H1 (cell line): ENCODE measurements at regions not wholly inside any gene's neighbourhood (a gene's known extent, or its start where the extent isn't known, plus 50 kb on each side); places are given as distances from the start of the nearest gene placed in this dataset.

Experiments
- CHD7 ChIP-seq: fragments of 300-600 bp; sonication (generic); IDR thresholded peaks from 2 replicates; pipeline ENCODE4 v1.7.1; 2012; ENCODE audit warnings: low read length, moderate library complexity, mild to moderate bottlenecking, inconsistent platforms; ENCODE audit not compliant: insufficient replicate concordance
- EGR1 ChIP-seq: IDR thresholded peaks from 2 replicates; pipeline ENCODE4 v1.6.1; 2011; ENCODE audit warnings: low read depth, low read length, borderline replicate concordance
- HDAC2 ChIP-seq, 2 experiments: fragments of 300-600 bp in 1 of 2; sonication (generic) in 1 of 2; IDR thresholded peaks; 2 replicates each; pipeline ENCODE4 v1.6.1; 2011 to 2012; ENCODE audit warnings: low read depth in 2 of 2, low read length in 2 of 2, mild to moderate bottlenecking in 2 of 2, moderate library complexity in 2 of 2, borderline replicate concordance in 1 of 2, inconsistent platforms in 1 of 2
- POLR2A ChIP-seq, 2 experiments: IDR thresholded peaks; 1 replicate in 1 of 2; 2 replicates in 1 of 2; pipeline ENCODE4 v1.6.1; 2011; ENCODE audit warnings: low read depth in 2 of 2, low read length in 2 of 2, mild to moderate bottlenecking in 2 of 2; ENCODE audit errors: control extremely low read depth in 1 of 2
- RBBP5 ChIP-seq: IDR thresholded peaks from 2 replicates; pipeline ENCODE4 v1.7.1; 2012; ENCODE audit warnings: low read depth, mild to moderate bottlenecking, inconsistent platforms, low read length, moderate library complexity, borderline replicate concordance
- RXRA ChIP-seq: IDR thresholded peaks from 2 replicates; pipeline ENCODE4 v1.6.1; 2011; ENCODE audit warnings: low read depth, mild to moderate bottlenecking, low read length, moderate library complexity; ENCODE audit not compliant: insufficient read depth
- USF2 ChIP-seq: IDR thresholded peaks from 2 replicates; pipeline ENCODE4 v1.6.1; 2011; ENCODE audit warnings: low read length, improper control_type of control experiment

- TF ChIP-seq CHD7: no peak
- no peak for TF ChIP-seq POLR2A (IDR thresholded peaks at IDR 0.05; ENCODE audit: control extremely low read depth in 1 of 2, low read depth in 2 of 2, low read length in 2 of 2)
- TF ChIP-seq EGR1: no peak
- no peak for TF ChIP-seq RBBP5
- TF ChIP-seq HDAC2 (IDR thresholded peaks at IDR 0.05; ENCODE audit: borderline replicate concordance in 1 of 2, low read depth in 2 of 2, low read length in 2 of 2): no peak
- no peak for TF ChIP-seq USF2
- TF ChIP-seq RXRA: no peak
Observed at GRCh38 chr10:31151301-31151700, 119.6 kb upstream of the ZNF438 start (continued).
